Chondrocyte (in vitro differentiated cells): ENCODE measurements at regions not wholly inside any gene's neighbourhood (a gene's known extent, or its start where the extent isn't known, plus 50 kb on each side); places are given as distances from the start of the nearest gene placed in this dataset.

ENCODE experiments used
- DNase-seq: peaks from one replicate; pipeline ENCODE4 v3.0.0; 2021; ENCODE audit warnings: mixed read lengths, low spot score
- H3K27ac Mint-ChIP-seq: one replicate; pipeline ENCODE4 v1.8.0; 2021; ENCODE audit warnings: mild to moderate bottlenecking, moderate library complexity, mixed read lengths; ENCODE audit not compliant: unreplicated experiment
- H3K27me3 Mint-ChIP-seq: 2 replicates; pipeline ENCODE4 v1.8.0; 2021; ENCODE audit warnings: low read depth, mixed read lengths
- H3K36me3 Mint-ChIP-seq: 2 replicates; pipeline ENCODE4 v1.8.0; 2021; ENCODE audit warnings: low read depth, mixed read lengths
- H3K4me1 Mint-ChIP-seq: 2 replicates; pipeline ENCODE4 v1.8.0; 2021; ENCODE audit warnings: low read depth, mild to moderate bottlenecking, mixed read lengths
- H3K4me3 Mint-ChIP-seq: one replicate; pipeline ENCODE4 v1.8.0; 2021; ENCODE audit warnings: mild to moderate bottlenecking, moderate library complexity, mixed read lengths; ENCODE audit not compliant: unreplicated experiment
- H3K9me3 Mint-ChIP-seq: 2 replicates; pipeline ENCODE4 v1.8.0; 2021; ENCODE audit warnings: low read depth, mixed read lengths
- TF ChIP-seq, protein P1 (sequence below): fragments of 200-600 bp; sonication (generic); IDR thresholded peaks from 2 replicates; pipeline ENCODE4 v1.5.0; 2021; ENCODE audit warnings: antibody characterized with exemption, mild to moderate bottlenecking, moderate library complexity

DNA sequence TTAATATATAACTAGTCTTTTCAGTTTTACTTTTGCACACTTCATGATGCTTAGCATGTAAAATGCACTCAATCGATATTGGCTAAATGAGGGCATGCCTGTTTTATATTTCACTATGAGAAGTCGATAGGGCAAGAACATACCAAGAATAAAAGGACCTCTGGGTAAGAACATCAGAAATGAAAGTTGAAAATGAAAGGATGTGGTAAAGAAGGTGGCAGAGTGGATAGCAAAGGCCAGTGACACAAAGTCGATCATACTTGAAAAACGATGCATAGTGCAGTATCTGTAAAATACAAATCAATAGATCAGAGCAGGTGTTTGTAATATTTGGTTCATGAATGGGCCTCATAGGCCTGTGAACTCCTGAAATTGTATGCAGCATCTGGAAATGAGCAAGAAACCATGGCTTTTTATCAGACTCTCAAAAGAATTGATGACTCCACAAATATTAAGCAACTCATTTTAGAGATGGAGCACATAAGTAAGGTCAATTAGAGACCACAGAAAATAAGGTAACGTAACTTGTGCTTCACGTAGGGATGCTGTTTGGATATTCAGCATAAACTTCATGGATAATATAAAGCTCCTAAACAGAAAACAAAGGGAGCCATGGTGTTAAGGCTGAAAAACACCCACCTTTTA, 653.4 kb downstream of the NYAP2 start:
- Mint-ChIP-seq H3K27ac (no peak overlapping the region), H3K27me3 (no peaks in the 10 kb centered on the region), H3K36me3 (no peaks in the 10 kb centered on the region), H3K4me1 (peaks cover 9% of the 10 kb centered on the region), H3K4me3 (no peak overlapping the region), H3K9me3 (no peaks in the 10 kb centered on the region)
- no peak for DNase-seq
- TF ChIP-seq, protein P1, sequence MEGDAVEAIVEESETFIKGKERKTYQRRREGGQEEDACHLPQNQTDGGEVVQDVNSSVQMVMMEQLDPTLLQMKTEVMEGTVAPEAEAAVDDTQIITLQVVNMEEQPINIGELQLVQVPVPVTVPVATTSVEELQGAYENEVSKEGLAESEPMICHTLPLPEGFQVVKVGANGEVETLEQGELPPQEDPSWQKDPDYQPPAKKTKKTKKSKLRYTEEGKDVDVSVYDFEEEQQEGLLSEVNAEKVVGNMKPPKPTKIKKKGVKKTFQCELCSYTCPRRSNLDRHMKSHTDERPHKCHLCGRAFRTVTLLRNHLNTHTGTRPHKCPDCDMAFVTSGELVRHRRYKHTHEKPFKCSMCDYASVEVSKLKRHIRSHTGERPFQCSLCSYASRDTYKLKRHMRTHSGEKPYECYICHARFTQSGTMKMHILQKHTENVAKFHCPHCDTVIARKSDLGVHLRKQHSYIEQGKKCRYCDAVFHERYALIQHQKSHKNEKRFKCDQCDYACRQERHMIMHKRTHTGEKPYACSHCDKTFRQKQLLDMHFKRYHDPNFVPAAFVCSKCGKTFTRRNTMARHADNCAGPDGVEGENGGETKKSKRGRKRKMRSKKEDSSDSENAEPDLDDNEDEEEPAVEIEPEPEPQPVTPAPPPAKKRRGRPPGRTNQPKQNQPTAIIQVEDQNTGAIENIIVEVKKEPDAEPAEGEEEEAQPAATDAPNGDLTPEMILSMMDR, result no peak

DNA sequence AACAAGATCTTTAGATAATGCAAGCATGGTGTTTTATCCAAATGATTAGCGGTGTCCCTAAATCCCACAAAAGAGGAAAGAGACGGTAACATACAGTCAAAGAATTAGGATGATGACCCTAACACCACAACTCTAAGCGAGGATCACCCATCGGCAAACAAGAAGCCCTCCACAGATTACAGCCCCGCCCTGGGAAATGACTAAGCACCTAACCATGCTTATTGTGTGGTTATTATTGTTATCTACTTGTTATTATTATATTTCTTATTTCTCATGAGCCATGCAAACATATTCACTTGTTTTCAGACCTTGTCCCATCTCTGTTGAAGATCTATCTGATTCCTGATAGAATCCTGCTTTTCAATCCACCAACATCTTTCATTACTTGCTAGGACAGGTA, 651.3 kb downstream of the NYAP2 start:
- H3K27me3 Mint-ChIP-seq, result no peaks in the 10 kb centered on the region
- no peak overlapping the region for H3K27ac Mint-ChIP-seq
- H3K4me1 Mint-ChIP-seq, result peaks cover 9% of the 10 kb centered on the region
- no peaks in the 10 kb centered on the region for H3K9me3 Mint-ChIP-seq
- H3K36me3 Mint-ChIP-seq, result no peaks in the 10 kb centered on the region
- DNase-seq, result no peak
- TF ChIP-seq, protein P1, result no peak
- H3K4me3 Mint-ChIP-seq, result no peak overlapping the region

DNA sequence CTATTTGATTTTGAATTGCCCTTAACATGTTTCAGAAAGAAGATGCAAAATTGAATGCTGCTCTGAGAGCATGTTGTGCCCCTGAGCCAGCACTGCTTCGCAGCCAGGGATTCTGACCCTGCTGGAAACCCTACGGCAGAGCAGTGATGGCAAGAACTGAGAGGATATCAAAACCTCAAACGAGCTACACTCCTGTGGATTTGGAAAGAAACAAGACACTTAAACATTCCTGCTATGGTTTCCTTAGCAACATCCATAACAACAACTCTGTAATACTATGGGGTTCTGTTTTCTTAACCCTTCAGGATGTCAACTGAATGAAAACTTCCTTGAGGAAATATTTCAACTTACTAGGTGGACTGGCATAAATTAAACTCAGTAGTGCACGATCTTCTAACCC, 649.1 kb downstream of the NYAP2 start:
- H3K9me3 Mint-ChIP-seq, result no peaks in the 10 kb centered on the region
- H3K27ac Mint-ChIP-seq, result peak overlapping the region; percentile 59
- peaks cover 9% of the 10 kb centered on the region for H3K4me1 Mint-ChIP-seq
- no peak for DNase-seq
- no peaks in the 10 kb centered on the region for H3K36me3 Mint-ChIP-seq
- no peak overlapping the region for H3K4me3 Mint-ChIP-seq
- TF ChIP-seq, protein P1, result peak; percentile 6
- no peaks in the 10 kb centered on the region for H3K27me3 Mint-ChIP-seq

DNA sequence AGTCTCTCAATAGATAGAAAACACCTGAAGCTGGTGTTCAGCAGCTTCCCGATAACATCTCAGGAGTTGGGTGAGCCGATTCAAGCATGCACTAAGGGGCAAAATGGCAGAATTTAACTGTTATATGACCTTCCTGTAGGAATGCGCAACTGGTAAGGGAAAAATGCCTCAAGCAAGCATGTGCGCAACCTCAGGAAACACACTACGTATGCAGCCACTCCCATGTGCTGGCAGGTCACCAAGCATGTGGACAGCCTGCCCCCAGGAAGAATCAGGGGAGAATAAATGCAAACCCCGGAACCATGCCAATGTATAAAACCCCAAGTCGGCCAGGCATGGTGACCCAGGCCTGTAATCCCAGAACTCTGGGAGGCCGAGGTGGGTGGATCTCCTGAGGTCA, 645.6 kb downstream of the NYAP2 start:
- no peaks in the 10 kb centered on the region for H3K36me3 Mint-ChIP-seq
- TF ChIP-seq, protein P1, result no peak
- no peak overlapping the region for H3K4me3 Mint-ChIP-seq
- no peaks in the 10 kb centered on the region for H3K9me3 Mint-ChIP-seq
- no peaks in the 10 kb centered on the region for H3K27me3 Mint-ChIP-seq
- H3K4me1 Mint-ChIP-seq, result peaks cover 10% of the 10 kb centered on the region
- no peak for DNase-seq
- H3K27ac Mint-ChIP-seq, result no peak overlapping the region

DNA sequence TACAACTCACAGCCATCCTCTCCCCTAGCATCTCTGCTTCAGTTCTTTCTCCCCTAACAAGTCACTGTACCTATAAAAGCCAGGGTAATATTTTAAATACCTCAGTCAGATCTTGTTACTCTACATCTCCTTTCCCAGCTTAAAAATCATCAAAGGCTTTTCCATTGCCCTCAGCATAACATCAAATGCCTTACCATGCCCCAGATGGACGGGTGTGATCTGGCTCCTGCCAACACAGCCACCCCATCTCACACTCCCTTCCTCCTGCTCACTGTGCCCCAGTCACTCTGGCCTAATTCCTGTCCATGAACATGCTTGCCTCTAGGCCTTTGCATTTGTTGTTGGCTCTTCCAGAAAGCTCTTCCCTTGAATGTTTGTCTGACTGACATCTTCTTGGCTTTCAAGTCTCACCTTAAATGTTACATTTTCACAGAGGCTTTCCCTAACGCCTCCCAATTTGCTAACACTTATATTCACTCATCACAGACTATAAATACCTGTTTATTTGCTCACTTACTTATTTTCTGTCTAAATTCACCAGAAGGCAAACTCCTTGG, 640.9 kb downstream of the NYAP2 start:
- peaks cover 5% of the 10 kb centered on the region for H3K9me3 Mint-ChIP-seq
- DNase-seq, result no peak
- TF ChIP-seq, protein P1, result no peak
- H3K27ac Mint-ChIP-seq, result no peak overlapping the region
- no peaks in the 10 kb centered on the region for H3K36me3 Mint-ChIP-seq
- no peak overlapping the region for H3K4me3 Mint-ChIP-seq
- H3K4me1 Mint-ChIP-seq, result peaks cover 6% of the 10 kb centered on the region
- H3K27me3 Mint-ChIP-seq, result no peaks in the 10 kb centered on the region
